ENCODE measurements at regions not wholly inside any gene's neighbourhood (a gene's known extent, or its start where the extent isn't known, plus 50 kb on each side); places are given as distances from the start of the nearest gene placed in this dataset.

DNA sequence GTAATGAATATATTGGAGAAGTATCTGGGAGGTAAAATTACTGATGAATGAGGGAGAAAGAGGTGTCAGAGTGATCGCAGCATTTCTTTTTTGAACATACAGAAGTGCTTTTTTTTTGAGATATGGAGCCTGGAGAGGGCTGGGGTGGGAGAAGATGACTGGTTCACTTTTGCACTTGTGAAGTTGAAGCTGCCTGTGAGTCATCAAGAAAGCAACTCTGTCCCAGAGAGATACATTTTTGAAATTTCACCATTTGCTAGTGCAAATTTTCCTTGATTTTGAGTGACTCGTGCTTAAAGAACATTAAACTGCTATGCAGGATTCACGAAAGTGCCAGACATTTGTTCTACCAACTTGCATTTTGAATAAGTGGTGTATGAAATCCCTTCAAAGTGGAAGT, 81.8 kb downstream of the ADRA2A start:
- TF ChIP-seq, protein P1, sequence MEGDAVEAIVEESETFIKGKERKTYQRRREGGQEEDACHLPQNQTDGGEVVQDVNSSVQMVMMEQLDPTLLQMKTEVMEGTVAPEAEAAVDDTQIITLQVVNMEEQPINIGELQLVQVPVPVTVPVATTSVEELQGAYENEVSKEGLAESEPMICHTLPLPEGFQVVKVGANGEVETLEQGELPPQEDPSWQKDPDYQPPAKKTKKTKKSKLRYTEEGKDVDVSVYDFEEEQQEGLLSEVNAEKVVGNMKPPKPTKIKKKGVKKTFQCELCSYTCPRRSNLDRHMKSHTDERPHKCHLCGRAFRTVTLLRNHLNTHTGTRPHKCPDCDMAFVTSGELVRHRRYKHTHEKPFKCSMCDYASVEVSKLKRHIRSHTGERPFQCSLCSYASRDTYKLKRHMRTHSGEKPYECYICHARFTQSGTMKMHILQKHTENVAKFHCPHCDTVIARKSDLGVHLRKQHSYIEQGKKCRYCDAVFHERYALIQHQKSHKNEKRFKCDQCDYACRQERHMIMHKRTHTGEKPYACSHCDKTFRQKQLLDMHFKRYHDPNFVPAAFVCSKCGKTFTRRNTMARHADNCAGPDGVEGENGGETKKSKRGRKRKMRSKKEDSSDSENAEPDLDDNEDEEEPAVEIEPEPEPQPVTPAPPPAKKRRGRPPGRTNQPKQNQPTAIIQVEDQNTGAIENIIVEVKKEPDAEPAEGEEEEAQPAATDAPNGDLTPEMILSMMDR (tag by site-specific recombination; IDR thresholded peaks at IDR 0.05), result no peak
- TF ChIP-seq SP2 (tag by site-specific recombination; IDR thresholded peaks at IDR 0.05), result no peak
- TF ChIP-seq, protein P2, sequence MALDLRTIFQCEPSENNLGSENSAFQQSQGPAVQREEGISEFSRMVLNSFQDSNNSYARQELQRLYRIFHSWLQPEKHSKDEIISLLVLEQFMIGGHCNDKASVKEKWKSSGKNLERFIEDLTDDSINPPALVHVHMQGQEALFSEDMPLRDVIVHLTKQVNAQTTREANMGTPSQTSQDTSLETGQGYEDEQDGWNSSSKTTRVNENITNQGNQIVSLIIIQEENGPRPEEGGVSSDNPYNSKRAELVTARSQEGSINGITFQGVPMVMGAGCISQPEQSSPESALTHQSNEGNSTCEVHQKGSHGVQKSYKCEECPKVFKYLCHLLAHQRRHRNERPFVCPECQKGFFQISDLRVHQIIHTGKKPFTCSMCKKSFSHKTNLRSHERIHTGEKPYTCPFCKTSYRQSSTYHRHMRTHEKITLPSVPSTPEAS (tag by site-specific recombination; IDR thresholded peaks at IDR 0.05), result no peak
- TF ChIP-seq, protein P3, sequence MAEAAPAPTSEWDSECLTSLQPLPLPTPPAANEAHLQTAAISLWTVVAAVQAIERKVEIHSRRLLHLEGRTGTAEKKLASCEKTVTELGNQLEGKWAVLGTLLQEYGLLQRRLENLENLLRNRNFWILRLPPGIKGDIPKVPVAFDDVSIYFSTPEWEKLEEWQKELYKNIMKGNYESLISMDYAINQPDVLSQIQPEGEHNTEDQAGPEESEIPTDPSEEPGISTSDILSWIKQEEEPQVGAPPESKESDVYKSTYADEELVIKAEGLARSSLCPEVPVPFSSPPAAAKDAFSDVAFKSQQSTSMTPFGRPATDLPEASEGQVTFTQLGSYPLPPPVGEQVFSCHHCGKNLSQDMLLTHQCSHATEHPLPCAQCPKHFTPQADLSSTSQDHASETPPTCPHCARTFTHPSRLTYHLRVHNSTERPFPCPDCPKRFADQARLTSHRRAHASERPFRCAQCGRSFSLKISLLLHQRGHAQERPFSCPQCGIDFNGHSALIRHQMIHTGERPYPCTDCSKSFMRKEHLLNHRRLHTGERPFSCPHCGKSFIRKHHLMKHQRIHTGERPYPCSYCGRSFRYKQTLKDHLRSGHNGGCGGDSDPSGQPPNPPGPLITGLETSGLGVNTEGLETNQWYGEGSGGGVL (tag by site-specific recombination; IDR thresholded peaks at IDR 0.05), result no peak
- TF ChIP-seq, protein P4, sequence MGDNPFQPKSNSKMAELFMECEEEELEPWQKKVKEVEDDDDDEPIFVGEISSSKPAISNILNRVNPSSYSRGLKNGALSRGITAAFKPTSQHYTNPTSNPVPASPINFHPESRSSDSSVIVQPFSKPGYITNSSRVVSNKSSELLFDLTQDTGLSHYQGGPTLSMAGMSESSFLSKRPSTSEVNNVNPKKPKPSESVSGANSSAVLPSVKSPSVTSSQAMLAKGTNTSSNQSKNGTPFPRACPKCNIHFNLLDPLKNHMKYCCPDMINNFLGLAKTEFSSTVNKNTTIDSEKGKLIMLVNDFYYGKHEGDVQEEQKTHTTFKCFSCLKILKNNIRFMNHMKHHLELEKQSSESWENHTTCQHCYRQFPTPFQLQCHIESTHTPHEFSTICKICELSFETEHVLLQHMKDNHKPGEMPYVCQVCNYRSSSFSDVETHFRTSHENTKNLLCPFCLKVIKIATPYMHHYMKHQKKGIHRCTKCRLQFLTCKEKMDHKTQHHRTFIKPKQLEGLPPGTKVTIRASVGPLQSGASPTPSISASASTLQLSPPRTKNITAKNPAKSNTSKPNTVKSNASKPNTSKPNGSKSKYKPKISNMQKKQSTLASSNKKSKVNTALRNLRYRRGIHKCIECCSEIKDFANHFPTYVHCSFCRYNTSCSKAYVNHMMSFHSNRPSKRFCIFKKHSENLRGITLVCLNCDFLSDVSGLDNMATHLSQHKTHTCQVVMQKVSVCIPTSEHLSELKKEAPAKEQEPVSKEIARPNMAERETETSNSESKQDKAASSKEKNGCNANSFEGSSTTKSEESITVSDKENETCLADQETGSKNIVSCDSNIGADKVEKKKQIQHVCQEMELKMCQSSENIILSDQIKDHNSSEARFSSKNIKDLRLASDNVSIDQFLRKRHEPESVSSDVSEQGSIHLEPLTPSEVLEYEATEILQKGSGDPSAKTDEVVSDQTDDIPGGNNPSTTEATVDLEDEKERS (tag by site-specific recombination; IDR thresholded peaks at IDR 0.05), result no peak

Data from HEK293 (cell line).